Heart right ventricle (tissue), 16 donors: ENCODE measurements at regions not wholly inside any gene's neighbourhood (a gene's known extent, or its start where the extent isn't known, plus 50 kb on each side); places are given as distances from the start of the nearest gene placed in this dataset.
"Not testable (repeated sequence)": the region's sequence is repeated elsewhere in the genome, so short reads cannot be mapped to it uniquely, and the experiment has no call there.

Source experiments
- ATAC-seq, 8 donors: fragments of 200-7000 bp; cut with Tn5 transposase; one replicate each; pipeline ENCODE4 v1.9.1; 2020; ENCODE audit warnings: mild to moderate bottlenecking in 8 of 8, moderate library complexity in 8 of 8, moderate number of reproducible peaks in 1 of 8
- DNase-seq, 2 donors: peaks; one replicate each; pipeline ENCODE4 v3.0.0-alpha.2; 2020
- H3K27ac ChIP-seq, 10 donors: fragments of 200-600 bp; sonication (generic) in 2 of 10; one replicate each; pipeline versions ENCODE4 v1.5.0 to v1.8.0; 2020 to 2022; ENCODE audit warnings: mild to moderate bottlenecking in 3 of 10
- H3K27me3 ChIP-seq, 7 donors: fragments of 200-600 bp; one replicate each; pipeline ENCODE4 v1.8.0; 2021 to 2022; ENCODE audit warnings: mild to moderate bottlenecking in 2 of 7
- H3K36me3 ChIP-seq, 9 donors: fragments of 200-600 bp; sonication (generic) in 1 of 9; one replicate each; pipeline versions ENCODE4 v1.5.0 to v1.8.0; 2020 to 2022; ENCODE audit warnings: mild to moderate bottlenecking in 2 of 9
- H3K4me1 ChIP-seq, 9 donors: fragments of 200-600 bp; sonication (generic) in 1 of 9; one replicate each; pipeline versions ENCODE4 v1.5.0 to v1.8.0; 2020 to 2022; ENCODE audit warnings: mild to moderate bottlenecking in 4 of 9
- H3K4me3 ChIP-seq, 10 donors: fragments of 200-600 bp; sonication (generic) in 2 of 10; one replicate each; pipeline versions ENCODE4 v1.5.0 to v1.8.0; 2020 to 2022; ENCODE audit warnings: mild to moderate bottlenecking in 7 of 10, moderate library complexity in 2 of 10
- H3K9me3 ChIP-seq, 11 donors: fragments of 200-600 bp in 10 of 11; sonication (generic) in 2 of 11; one replicate each; pipeline versions ENCODE4 v1.5.0 to v1.8.0; 2013 to 2022; ENCODE audit warnings: mild to moderate bottlenecking in 2 of 11, control low read depth in 1 of 11, moderate library complexity in 1 of 11
- CTCF ChIP-seq, 9 donors: fragments of 200-600 bp; sonication (generic) in 2 of 9; IDR thresholded peaks; one replicate each; pipeline versions ENCODE4 v1.5.0 to v1.8.0; 2021 to 2022; ENCODE audit warnings: antibody characterized with exemption in 9 of 9, mild to moderate bottlenecking in 5 of 9, moderate library complexity in 1 of 9
- WGBS, 2 donors: extraction: QIAGEN DNeasy Blood & Tissue Kit; methylation state at CpG; one replicate each; pipeline ENCODE4 v1.1.7; 2013; ENCODE audit warnings: inconsistent platforms in 1 of 2; 5-methylcytosine and 5-hydroxymethylcytosine counted together
- intact Hi-C, 10 donors: fragments of 100-400 bp; cut with DNase I; formaldehyde crosslinking; loops; one replicate each; pipeline versions ENCODE4 v1.11.1 to v1.14.2; 2022
- donor health status: Arrhythmogenic right ventricular cardiomyopathy.
- donor health status: ischemic (EF 13 %, LVEDD 7.1; RV severe dilation, severe dysfunction).
- donor health status: healthy with polysubstance abuse.
- donor health status: DM: no; HTN: yes; CAD: no.
- donor health status: DM: no; HTN: no; CAD: no.
- donor health status: ischemic (EF 25% LVEDD 6.9; RV normal size, moderate dysfunction).
- donor health status: ischemic (EF 25% LVEDD 5.7; RV mildly dilated, moderate dysfunction).
- donor health status: healthy.
- donor health status: DM: yes; HTN: yes; CAD: no.
- donor health status: Ischemic cardiomyopathy.
- donor health status: ischemic (EF 35%, LVEDD 5.7; RV mildly dilated, moderate dysfunction).
- donor health status: nonischemic (EF 11% LVEDD 7.7; RV severe dilation, severe dysfunction).
- donor health status: DM: yes; HTN: yes; CAD: no.
- donor health status: PGD.
- donor health status: ischemic (EF 29% LVEDD 5.4; RV normal size, mild dysfunction).
- donor health status: nonischemic (EF 23%, LVEDD 6.1; RV moderate dilation, normal function).

DNA sequence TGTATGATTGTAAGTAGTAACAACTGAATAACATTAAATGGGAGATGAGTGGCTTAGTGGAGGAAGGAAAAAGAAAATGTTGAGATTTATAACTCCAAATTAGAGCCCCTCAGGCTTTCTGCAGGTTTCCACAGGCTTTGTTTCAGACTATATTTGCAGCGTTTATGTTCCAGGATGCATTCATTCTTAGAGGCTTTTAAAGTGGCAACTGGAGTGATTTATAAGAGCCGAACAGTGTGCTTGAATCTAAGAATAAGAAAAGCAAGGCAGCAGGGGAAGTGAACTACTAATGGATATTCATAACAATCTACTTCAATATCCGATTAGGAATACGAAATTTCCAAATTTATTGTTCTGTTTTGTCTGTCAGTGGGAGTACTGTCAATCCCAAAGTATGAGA, 91.0 kb downstream of the UFM1 start:
- ATAC-seq (no peak), DNase-seq (no peak)
- Histone ChIP-seq H3K4me3 (no peak overlapping the region), H3K9me3 (peaks cover 0 to 3% (median 0%) of the 10 kb centered on the region in 11 donors), H3K27ac (no peak overlapping the region), H3K27me3 (no peaks in the 10 kb centered on the region), H3K36me3 (no peaks in the 10 kb centered on the region), H3K4me1 (no peaks in the 10 kb centered on the region)
- intact Hi-C loops, result no loop called here
- 78 to 86% methylated on average over 4 of the region's 4 CpGs for WGBS, 2 donors
- no peak for TF ChIP-seq CTCF (IDR thresholded peaks at IDR 0.05)

- DNase-seq (no peak), ATAC-seq (no peak)
- intact Hi-C loops, result no loop called here
- Histone ChIP-seq H3K9me3 (no peaks in the 10 kb centered on the region), H3K4me3 (no peak overlapping the region), H3K4me1 (no peaks in the 10 kb centered on the region), H3K36me3 (no peaks in the 10 kb centered on the region), H3K27me3 (no peaks in the 10 kb centered on the region), H3K27ac (no peak overlapping the region)
- no peak for TF ChIP-seq CTCF (IDR thresholded peaks at IDR 0.05)
- 81 to 90% methylated on average over 2 of the region's 2 CpGs for WGBS, 2 donors
Measured at GRCh38 chr13:38444904-38445303, 95.3 kb downstream of the UFM1 start.

GRCh38 chr13:38452656-38453055, 103.0 kb downstream of the UFM1 start:
- no peaks in the 10 kb centered on the region for H3K27me3 ChIP-seq
- ATAC-seq (no peak), DNase-seq (no peak)
- 84 to 86% methylated on average over 3 of the region's 3 CpGs for WGBS, 2 donors
- H3K4me1 ChIP-seq, result no peaks in the 10 kb centered on the region
- H3K36me3 ChIP-seq, result no peaks in the 10 kb centered on the region
- no peak overlapping the region for H3K4me3 ChIP-seq
- peaks cover 0 to 6% (median 0%) of the 10 kb centered on the region in 11 donors for H3K9me3 ChIP-seq
- intact Hi-C loops, result no loop called here
- no peak overlapping the region for H3K27ac ChIP-seq
- no peak for TF ChIP-seq CTCF (IDR thresholded peaks at IDR 0.05)

- Histone ChIP-seq H3K27me3 (no peaks in the 10 kb centered on the region), H3K4me3 (no peak overlapping the region), H3K36me3 (no peaks in the 10 kb centered on the region), H3K4me1 (no peaks in the 10 kb centered on the region), H3K9me3 (peaks cover 0 to 15% (median 6%) of the 10 kb centered on the region in 11 donors), H3K27ac (no peak overlapping the region)
- no peak for ATAC-seq
- no peak for TF ChIP-seq CTCF (IDR thresholded peaks at IDR 0.05)
- WGBS, 2 donors, result 91 to 92% methylated on average over 7 of the region's 7 CpGs
- DNase-seq, result no peak
- intact Hi-C loops, result no loop called here
Measured at GRCh38 chr13:38462605-38463004, 113.0 kb downstream of the UFM1 start.

DNA sequence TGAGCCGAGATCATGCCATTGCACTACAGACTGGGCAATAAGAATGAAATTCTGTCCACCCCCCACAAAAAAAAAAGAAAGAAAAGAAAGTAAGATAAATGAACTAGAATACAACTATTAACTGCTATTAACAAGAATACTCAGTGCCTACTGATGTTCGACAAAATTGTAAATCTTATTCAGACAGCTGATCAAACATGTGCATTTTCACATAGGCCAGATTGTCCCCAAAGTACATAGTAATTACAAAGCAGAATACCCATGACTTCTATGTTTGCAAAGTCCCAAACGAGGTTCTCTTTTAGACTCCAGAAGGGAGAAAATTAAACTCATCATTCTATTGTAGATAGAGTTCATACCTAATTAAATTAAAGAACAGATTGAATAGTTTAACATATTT, 113.4 kb downstream of the UFM1 start:
- DNase-seq (no peak), ATAC-seq (no peak)
- TF ChIP-seq CTCF (IDR thresholded peaks at IDR 0.05), result no peak
- H3K4me3 ChIP-seq, result no peak overlapping the region
- H3K36me3 ChIP-seq, result no peaks in the 10 kb centered on the region
- H3K9me3 ChIP-seq, result peaks cover 0 to 15% (median 6%) of the 10 kb centered on the region in 11 donors
- no peaks in the 10 kb centered on the region for H3K27me3 ChIP-seq
- intact Hi-C loops, result no loop called here
- H3K27ac ChIP-seq, result no peak overlapping the region
- no peaks in the 10 kb centered on the region for H3K4me1 ChIP-seq
- WGBS, 2 donors, result 79 to 86% methylated on average over 3 of the region's 3 CpGs

GRCh38 chr13:38472411-38472810, 122.8 kb downstream of the UFM1 start:
- ATAC-seq, H3K36me3 ChIP-seq, H3K4me3 ChIP-seq, H3K27me3 ChIP-seq, H3K9me3 ChIP-seq, H3K4me1 ChIP-seq, DNase-seq, H3K27ac ChIP-seq: not testable (repeated sequence)
- WGBS, 2 donors, result 92% methylated on average over 27 to 34 of the region's 34 CpGs
- intact Hi-C loops, result loop anchor here in 1 of 10 donors (5.0 kb wide), 1 partner anchor 325 kb away; no protein-coding TSS in a partner anchor
